SK-N-SH (cell line): ENCODE measurements at regions not wholly inside any gene's neighbourhood (a gene's known extent, or its start where the extent isn't known, plus 50 kb on each side); places are given as distances from the start of the nearest gene placed in this dataset.

Source experiments
- CTCF ChIA-PET: fragments of 300-600, 350-600 bp; formaldehyde crosslinking; extraction: SDS; loops from one replicate; lab custom pipeline; 2021; lab: Yijun Ruan, JAX
- POLR2A ChIA-PET: fragments of 350-600 bp; sonication (Branson Sonifier 250); formaldehyde crosslinking; extraction: SDS; loops from one replicate; lab custom pipeline; 2020; ENCODE audit warnings: antibody characterized with exemption, inconsistent platforms; lab: Yijun Ruan, JAX
- DNase-seq: peaks from one replicate; pipeline ENCODE4 v3.0.0; 2012
- H2AFZ ChIP-seq: fragments of 200-600 bp; sonication (generic); 2 replicates; pipeline ENCODE4 v1.8.1; 2016; ENCODE audit warnings: antibody characterized with exemption, mild to moderate bottlenecking, low read depth
- H3F3A ChIP-seq: fragments of 200-600 bp; sonication (generic); replicated peaks from 2 replicates; pipeline ENCODE3; 2016; ENCODE audit warnings: antibody characterized with exemption, mild to moderate bottlenecking; ENCODE audit not compliant: insufficient read depth
- H3K27ac ChIP-seq, 2 experiments: fragments of 200-500 bp in 1 of 2; fragments of 200-600 bp in 1 of 2; sonication (Bioruptor generic) in 1 of 2; sonication (generic), shearing (Covaris generic) in 1 of 2; 2 replicates each; pipeline versions ENCODE4 v1.5.1 to v1.6.1; 2014 to 2016; ENCODE audit warnings: low read depth in 2 of 2, inconsistent platforms in 1 of 2, low read length in 1 of 2, mild to moderate bottlenecking in 1 of 2, mixed read lengths in 1 of 2
- H3K27me3 ChIP-seq: fragments of 200-600 bp; sonication (generic), shearing (Covaris generic); 2 replicates; pipeline ENCODE4 v1.6.1; 2016; ENCODE audit warnings: mixed run types; ENCODE audit not compliant: insufficient read depth
- H3K36me3 ChIP-seq, 2 experiments: fragments of 200-500 bp in 1 of 2; fragments of 200-600 bp in 1 of 2; sonication (Bioruptor generic) in 1 of 2; sonication (generic) in 1 of 2; replicated peaks in 1 of 2; 2 replicates each; pipeline versions ENCODE3 to v1.5.1; 2014 to 2016; ENCODE audit warnings: low read length in 1 of 2, mild to moderate bottlenecking in 1 of 2; ENCODE audit not compliant: insufficient read depth in 2 of 2, control insufficient read depth in 1 of 2
- H3K4me1 ChIP-seq, 2 experiments: fragments of 200-500 bp in 1 of 2; fragments of 200-600 bp in 1 of 2; sonication (Bioruptor generic) in 1 of 2; sonication (generic), shearing (Covaris generic) in 1 of 2; 2 replicates each; pipeline versions ENCODE4 v1.5.1 to v1.6.1; 2014 to 2016; ENCODE audit warnings: low read depth in 1 of 2, low read length in 1 of 2, mixed run types in 1 of 2; ENCODE audit not compliant: insufficient read depth in 2 of 2, control insufficient read depth in 1 of 2
- H3K4me2 ChIP-seq: fragments of 200-600 bp; sonication (generic), shearing (Covaris generic); 2 replicates; pipeline ENCODE4 v1.6.1; 2017; ENCODE audit warnings: mixed run types
- H3K4me3 ChIP-seq, 2 experiments: fragments of 200-500 bp in 1 of 2; fragments of 200-600 bp in 1 of 2; sonication (Bioruptor generic) in 1 of 2; sonication (generic), shearing (Covaris generic) in 1 of 2; 2 replicates each; pipeline versions ENCODE4 v1.5.1 to v1.8.1; 2014 to 2016; ENCODE audit warnings: low read depth in 2 of 2, inconsistent platforms in 1 of 2, low read length in 1 of 2, mild to moderate bottlenecking in 1 of 2, mixed read lengths in 1 of 2, moderate library complexity in 1 of 2
- H3K79me2 ChIP-seq: fragments of 200-600 bp; sonication (generic); 2 replicates; pipeline ENCODE4 v1.8.1; 2017; ENCODE audit warnings: mild to moderate bottlenecking; ENCODE audit not compliant: insufficient read depth
- H3K9ac ChIP-seq: fragments of 200-600 bp; sonication (generic); 2 replicates; pipeline ENCODE4 v1.6.1; 2017; ENCODE audit warnings: mixed run types
- H3K9me2 ChIP-seq: fragments of 200-600 bp; sonication (generic); 2 replicates; pipeline ENCODE4 v1.6.1; 2017; ENCODE audit warnings: mixed run types
- H3K9me3 ChIP-seq: fragments of 200-600 bp; sonication (generic); 2 replicates; pipeline ENCODE4 v1.6.1; 2017; ENCODE audit warnings: mixed run types, mild to moderate bottlenecking, moderate library complexity
- H4K20me1 ChIP-seq: fragments of 200-600 bp; sonication (generic); 2 replicates; pipeline ENCODE4 v1.6.1; 2017; ENCODE audit warnings: mild to moderate bottlenecking, mixed run types; ENCODE audit not compliant: insufficient read depth
- ELF1 ChIP-seq: IDR thresholded peaks from 2 replicates; pipeline ENCODE4 v1.4.0; 2012
- EP300 ChIP-seq, 2 experiments: IDR thresholded peaks; 2 replicates each; pipeline versions ENCODE4 v1.4.0 to v1.6.1; 2012; ENCODE audit warnings: borderline replicate concordance in 1 of 2, low read depth in 1 of 2, low read length in 1 of 2
- EZH2phosphoT487 ChIP-seq: fragments of 200-600 bp; sonication (generic); IDR thresholded peaks from 2 replicates; pipeline ENCODE4 v1.6.1; 2017; ENCODE audit warnings: low read depth, mixed run types, mild to moderate bottlenecking, antibody characterized with exemption, moderate library complexity, borderline replicate concordance
- FOSL2 ChIP-seq: IDR thresholded peaks from 2 replicates; pipeline ENCODE4 v1.4.0; 2012; ENCODE audit warnings: low read depth, mild to moderate bottlenecking, moderate library complexity, borderline replicate concordance
- FOXM1 ChIP-seq: IDR thresholded peaks from 2 replicates; pipeline ENCODE4 v1.4.0; 2012; ENCODE audit warnings: low read depth, mild to moderate bottlenecking
- GATA2 ChIP-seq: sonication (generic); formaldehyde crosslinking; IDR thresholded peaks from 2 replicates; pipeline ENCODE4 v1.5.0; 2020; ENCODE audit warnings: mild to moderate bottlenecking, missing genetic modification reagents
- JUND ChIP-seq: IDR thresholded peaks from 2 replicates; pipeline ENCODE4 v1.4.0; 2012
- MAX ChIP-seq: IDR thresholded peaks from 2 replicates; pipeline ENCODE4 v1.4.0; 2012; ENCODE audit warnings: low read depth
- MXI1 ChIP-seq: IDR thresholded peaks from 2 replicates; pipeline ENCODE4 v1.6.1; 2012; ENCODE audit warnings: mild to moderate bottlenecking, low read depth, low read length, improper control_type of control experiment
- NFIC ChIP-seq: IDR thresholded peaks from 2 replicates; pipeline ENCODE4 v1.4.0; 2012; ENCODE audit warnings: borderline replicate concordance
- NRF1 ChIP-seq: IDR thresholded peaks from 2 replicates; pipeline ENCODE4 v1.6.1; 2012; ENCODE audit warnings: low read depth, mild to moderate bottlenecking, low read length
- PBX3 ChIP-seq: IDR thresholded peaks from 2 replicates; pipeline ENCODE4; 2012
- RCOR1 ChIP-seq: fragments of 150-350 bp; IDR thresholded peaks from 2 replicates; pipeline ENCODE4 v1.6.1; 2017; ENCODE audit warnings: antibody characterized with exemption, low read length
- REST ChIP-seq: IDR thresholded peaks from 2 replicates; pipeline ENCODE4 v1.6.1; 2012; ENCODE audit warnings: mild to moderate bottlenecking, low read depth, low read length, moderate library complexity
- RFX5 ChIP-seq: IDR thresholded peaks from 2 replicates; pipeline ENCODE4 v1.6.1; 2012; ENCODE audit warnings: mild to moderate bottlenecking, improper control_type of control experiment, low read length
- RXRA ChIP-seq: IDR thresholded peaks from 2 replicates; pipeline ENCODE4 v1.4.0; 2012; ENCODE audit warnings: low read depth, mild to moderate bottlenecking, borderline replicate concordance
- SMC3 ChIP-seq: IDR thresholded peaks from 2 replicates; pipeline ENCODE4 v1.6.1; 2012; ENCODE audit warnings: low read depth, low read length, improper control_type of control experiment
- TAF1 ChIP-seq: IDR thresholded peaks from 2 replicates; pipeline ENCODE4 v1.6.1; 2012; ENCODE audit warnings: low read depth, mild to moderate bottlenecking, low read length, moderate library complexity, borderline replicate concordance
- TEAD4 ChIP-seq: IDR thresholded peaks from 2 replicates; pipeline ENCODE4 v1.4.0; 2012; ENCODE audit warnings: mild to moderate bottlenecking, borderline replicate concordance; ENCODE audit not compliant: insufficient read depth
- USF1 ChIP-seq: IDR thresholded peaks from 2 replicates; pipeline ENCODE4 v1.4.0; 2012; ENCODE audit warnings: low read depth, borderline replicate concordance
- YY1 ChIP-seq: IDR thresholded peaks from 2 replicates; pipeline ENCODE4 v1.4.0; 2012; ENCODE audit warnings: low read depth, mild to moderate bottlenecking
- ZBTB33 ChIP-seq: IDR thresholded peaks from 2 replicates; pipeline ENCODE4 v1.4.0; 2012; ENCODE audit warnings: low read depth, borderline replicate concordance
- WGBS: methylation state at CpG from one replicate; pipeline ENCODE4 v1.1.6; 2017; ENCODE audit warnings: low lambda C conversion rate; 5-methylcytosine and 5-hydroxymethylcytosine counted together

GRCh38 chr12:74963867-74964331, 245.7 kb downstream of the KCNC2 start:
- H3K4me2 ChIP-seq = no peak overlapping the region
- DNase-seq = no peak
- CTCF ChIA-PET = no interaction called here

GRCh38 chr12:74964390-74964789, 245.2 kb downstream of the KCNC2 start:
- Histone ChIP-seq H3K9ac (no peak overlapping the region), H3K79me2 (no peaks in the 10 kb centered on the region), H3F3A (no peaks in the 10 kb centered on the region), H3K36me3 (no peaks in the 10 kb centered on the region)
- 0% methylated on average over 2 of the region's 2 CpGs for WGBS
- no peak for DNase-seq
- no peak for TF ChIP-seq USF1
- no peak for TF ChIP-seq RCOR1
- TF ChIP-seq MXI1 = no peak
- no peak for TF ChIP-seq FOSL2
- no peak for TF ChIP-seq ELF1
- no peak for TF ChIP-seq REST
- TF ChIP-seq, all 33 proteins: peak for 0
- ChIA-PET CTCF (no interaction called here), POLR2A (no interaction called here)
- no peak overlapping the region for H3K4me3 ChIP-seq
- H3K9me3 ChIP-seq = no peaks in the 10 kb centered on the region
- H2AFZ ChIP-seq = no peak overlapping the region
- H3K4me1 ChIP-seq = no peaks in the 10 kb centered on the region
- H3K9me2 ChIP-seq = no peaks in the 10 kb centered on the region
- no peaks in the 10 kb centered on the region for H4K20me1 ChIP-seq
- no peak overlapping the region for H3K4me2 ChIP-seq
- H3K27ac ChIP-seq = no peak overlapping the region
- H3K27me3 ChIP-seq = no peaks in the 10 kb centered on the region

More at GRCh38 chr12:74963867-74964331, 245.7 kb downstream of the KCNC2 start:
- POLR2A ChIA-PET = no interaction called here
- H4K20me1 ChIP-seq = no peaks in the 10 kb centered on the region
- no peaks in the 10 kb centered on the region for H3K79me2 ChIP-seq
- H3F3A ChIP-seq = no peaks in the 10 kb centered on the region
- H3K9me3 ChIP-seq = no peaks in the 10 kb centered on the region
- no peak overlapping the region for H3K9ac ChIP-seq
- no peaks in the 10 kb centered on the region for H3K4me1 ChIP-seq
- H3K27ac ChIP-seq = no peak overlapping the region
- H3K27me3 ChIP-seq = no peaks in the 10 kb centered on the region
- H2AFZ ChIP-seq = no peak overlapping the region
- 20% methylated on average over 5 of the region's 5 CpGs for WGBS
- H3K4me3 ChIP-seq = no peak overlapping the region
- no peaks in the 10 kb centered on the region for H3K9me2 ChIP-seq
- no peaks in the 10 kb centered on the region for H3K36me3 ChIP-seq
- TF ChIP-seq FOXM1 = no peak
- no peak for TF ChIP-seq ZBTB33
- TF ChIP-seq PBX3 = no peak
- no peak for TF ChIP-seq MAX
- no peak for TF ChIP-seq RCOR1
- TF ChIP-seq TAF1 = no peak
- TF ChIP-seq RXRA = no peak
- no peak for TF ChIP-seq TEAD4
- no peak for TF ChIP-seq ELF1
- TF ChIP-seq JUND = no peak
- TF ChIP-seq RFX5 = no peak
- no peak for TF ChIP-seq NFIC
- TF ChIP-seq FOSL2 = no peak
- no peak for TF ChIP-seq EP300 (IDR thresholded peaks at IDR 0.05; ENCODE audit: borderline replicate concordance in 1 of 2, low read depth in 1 of 2, low read length in 1 of 2)
- TF ChIP-seq SMC3 = no peak
- no peak for TF ChIP-seq YY1
- TF ChIP-seq EZH2phosphoT487 = no peak
- no peak for TF ChIP-seq GATA2 (CRISPR knock-in tag)
- TF ChIP-seq NRF1 = no peak
